H9 (cell line): ENCODE measurements at regions not wholly inside any gene's neighbourhood (a gene's known extent, or its start where the extent isn't known, plus 50 kb on each side); places are given as distances from the start of the nearest gene placed in this dataset.

Source experiments
- DNase-seq: peaks from one replicate; pipeline ENCODE4 v3.0.0-alpha.2; 2017
- H2AFZ ChIP-seq: one replicate; pipeline ENCODE4 v1.6.1; 2013; ENCODE audit warnings: mild to moderate bottlenecking, low read length, control low read depth, moderate library complexity
- H2AK5ac ChIP-seq: 2 replicates; pipeline ENCODE4 v1.6.1; 2013; ENCODE audit warnings: low read length, control low read depth, mixed read lengths; ENCODE audit not compliant: insufficient read length
- H2BK120ac ChIP-seq: one replicate; pipeline ENCODE4 v1.6.1; 2013; ENCODE audit warnings: low read depth, mild to moderate bottlenecking, low read length, control low read depth, inconsistent platforms; ENCODE audit not compliant: poor library complexity, severe bottlenecking
- H2BK12ac ChIP-seq: 2 replicates; pipeline ENCODE4 v1.6.1; 2013; ENCODE audit warnings: low read length, control low read depth, mixed read lengths, low read depth; ENCODE audit not compliant: insufficient read length
- H2BK15ac ChIP-seq: 2 replicates; pipeline ENCODE4 v1.6.1; 2013; ENCODE audit warnings: low read depth, low read length, control low read depth
- H2BK20ac ChIP-seq: one replicate; pipeline ENCODE4 v1.6.1; 2013; ENCODE audit warnings: low read depth, mild to moderate bottlenecking, low read length, control low read depth, inconsistent platforms; ENCODE audit not compliant: poor library complexity, severe bottlenecking
- H2BK5ac ChIP-seq: 2 replicates; pipeline ENCODE4 v1.6.1; 2013; ENCODE audit warnings: low read length, control low read depth, mixed read lengths; ENCODE audit not compliant: insufficient read length
- H3K14ac ChIP-seq: 2 replicates; pipeline ENCODE4 v1.6.1; 2013; ENCODE audit warnings: low read length, control low read depth; ENCODE audit not compliant: insufficient read depth
- H3K18ac ChIP-seq: 2 replicates; pipeline ENCODE4 v1.6.1; 2013; ENCODE audit warnings: low read depth, mild to moderate bottlenecking, mixed read lengths, low read length, control low read depth; ENCODE audit not compliant: insufficient read length
- H3K23ac ChIP-seq: 2 replicates; pipeline ENCODE4 v1.6.1; 2013; ENCODE audit warnings: low read length, control low read depth, mixed read lengths, low read depth; ENCODE audit not compliant: insufficient read length
- H3K23me2 ChIP-seq: 2 replicates; pipeline ENCODE4 v1.6.1; 2013; ENCODE audit warnings: low read depth, mild to moderate bottlenecking, mixed read lengths, low read length, control low read depth; ENCODE audit not compliant: insufficient read length, poor library complexity, severe bottlenecking
- H3K27ac ChIP-seq: 2 replicates; pipeline ENCODE4 v1.5.1; 2013; ENCODE audit warnings: low read length, control low read depth, mixed read lengths, low read depth; ENCODE audit not compliant: insufficient read length
- H3K27me3 ChIP-seq: 2 replicates; pipeline ENCODE4 v1.6.1; 2013; ENCODE audit warnings: low read length, control low read depth, inconsistent platforms; ENCODE audit not compliant: insufficient read depth
- H3K4ac ChIP-seq: 2 replicates; pipeline ENCODE4 v1.6.1; 2013; ENCODE audit warnings: low read depth, mild to moderate bottlenecking, control low read depth, inconsistent platforms, low read length, moderate library complexity
- H3K4me1 ChIP-seq: 2 replicates; pipeline ENCODE4 v1.6.1; 2013; ENCODE audit warnings: low read length, control low read depth, inconsistent platforms; ENCODE audit not compliant: insufficient read depth
- H3K4me2 ChIP-seq: 2 replicates; pipeline ENCODE4 v1.6.1; 2013; ENCODE audit warnings: low read length, control low read depth, mixed read lengths; ENCODE audit not compliant: insufficient read length, insufficient read depth
- H3K56ac ChIP-seq: 2 replicates; pipeline ENCODE4 v1.6.1; 2013; ENCODE audit warnings: low read depth, mild to moderate bottlenecking, mixed read lengths, low read length, control low read depth; ENCODE audit not compliant: insufficient read length
- H3K79me1 ChIP-seq: 2 replicates; pipeline ENCODE4 v1.6.1; 2013; ENCODE audit warnings: low read depth, mild to moderate bottlenecking, moderate library complexity, low read length, control low read depth, inconsistent platforms; ENCODE audit not compliant: insufficient read depth, poor library complexity, severe bottlenecking
- H3K79me2 ChIP-seq: 2 replicates; pipeline ENCODE4 v1.6.1; 2013; ENCODE audit warnings: low read length, control low read depth, inconsistent platforms; ENCODE audit not compliant: insufficient read depth
- H3K9ac ChIP-seq: 2 replicates; pipeline ENCODE4 v1.6.1; 2013; ENCODE audit warnings: low read length, control low read depth, mixed read lengths; ENCODE audit not compliant: insufficient read length; ENCODE audit errors: extremely low read depth
- H3K9me3 ChIP-seq: one replicate; pipeline ENCODE4 v1.6.1; 2013; ENCODE audit warnings: low read depth, low read length, inconsistent platforms; ENCODE audit not compliant: control insufficient read depth
- H3T11ph ChIP-seq: one replicate; pipeline ENCODE4 v1.6.1; 2013; ENCODE audit warnings: mild to moderate bottlenecking, low read length, control low read depth, inconsistent platforms
- H4K20me1 ChIP-seq: one replicate; pipeline ENCODE4 v1.6.1; 2013; ENCODE audit not compliant: control insufficient read depth, insufficient read length, insufficient read depth
- H4K5ac ChIP-seq: 2 replicates; pipeline ENCODE4 v1.6.1; 2013; ENCODE audit warnings: low read depth, mild to moderate bottlenecking, mixed read lengths, low read length, control low read depth; ENCODE audit not compliant: insufficient read length
- H4K8ac ChIP-seq: replicated peaks from 2 replicates; pipeline ENCODE4 v1.6.1; 2013; ENCODE audit warnings: low read length, control low read depth, mixed read lengths, low read depth; ENCODE audit not compliant: insufficient read length
- H4K91ac ChIP-seq: 2 replicates; pipeline ENCODE4 v1.6.1; 2013; ENCODE audit warnings: low read depth, mild to moderate bottlenecking, moderate library complexity, mixed read lengths, low read length, control low read depth; ENCODE audit not compliant: insufficient read length
- H3K27ac Mint-ChIP-seq, 3 experiments: 2 replicates in 2 of 3; 3 replicates in 1 of 3; pipeline ENCODE4 v1.8.0; 2020 to 2021; ENCODE audit warnings: mixed read lengths in 3 of 3, mild to moderate bottlenecking in 1 of 3, moderate library complexity in 1 of 3
- H3K27me3 Mint-ChIP-seq: 2 replicates; pipeline ENCODE4 v1.8.0; 2021; ENCODE audit warnings: low read depth, mild to moderate bottlenecking, moderate library complexity, mixed read lengths
- H3K36me3 Mint-ChIP-seq, 3 experiments: 2 replicates in 2 of 3; 3 replicates in 1 of 3; pipeline ENCODE4 v1.8.0; 2020 to 2021; ENCODE audit warnings: low read depth in 3 of 3, mixed read lengths in 3 of 3; ENCODE audit not compliant: insufficient read depth in 1 of 3
- H3K4me1 Mint-ChIP-seq, 2 experiments: 2 replicates each; pipeline ENCODE4 v1.8.0; 2020; ENCODE audit warnings: mixed read lengths in 2 of 2
- H3K4me3 Mint-ChIP-seq, 2 experiments: 2 replicates in 1 of 2; 3 replicates in 1 of 2; pipeline ENCODE4 v1.8.0; 2020 to 2021; ENCODE audit warnings: mild to moderate bottlenecking in 2 of 2, mixed read lengths in 2 of 2, moderate library complexity in 1 of 2
- H3K9me3 Mint-ChIP-seq, 2 experiments: 2 replicates in 1 of 2; 3 replicates in 1 of 2; pipeline ENCODE4 v1.8.0; 2020; ENCODE audit warnings: mild to moderate bottlenecking in 2 of 2, mixed read lengths in 2 of 2, moderate library complexity in 1 of 2
- CTCF ChIP-seq: fragments of 200-600 bp; sonication (generic); conservative IDR thresholded peaks from 3 replicates; pipeline ENCODE4 v1.8.0; 2021; ENCODE audit warnings: antibody characterized with exemption, mild to moderate bottlenecking
- WGBS: extraction: QIAGEN DNeasy Blood & Tissue Kit; methylation state at CpG from one replicate; pipeline ENCODE4 v1.1.7; 2013; ENCODE audit warnings: missing lambda C conversion rate, low lambda C conversion rate, mixed read lengths; ENCODE audit not compliant: insufficient read length; ENCODE audit errors: extremely low coverage; 5-methylcytosine and 5-hydroxymethylcytosine counted together

GRCh38 chr2:217462121-217462520 is 540.7 kb downstream of the TNS1 start:
- no peak overlapping the region for H3K56ac ChIP-seq
- no peaks in the 10 kb centered on the region for H3K36me3 Mint-ChIP-seq
- no peaks in the 10 kb centered on the region for H3K79me1 ChIP-seq
- H3K9ac ChIP-seq: no peak overlapping the region
- H2BK12ac ChIP-seq: no peak overlapping the region
- no peak overlapping the region for H3T11ph ChIP-seq
- H4K20me1 ChIP-seq: no peaks in the 10 kb centered on the region
- no peak overlapping the region for H3K18ac ChIP-seq
- H3K14ac ChIP-seq: no peak overlapping the region
- TF ChIP-seq CTCF: no peak
- no peaks in the 10 kb centered on the region for H3K23me2 ChIP-seq
- H3K9me3 Mint-ChIP-seq: no peaks in the 10 kb centered on the region
- no peaks in the 10 kb centered on the region for H3K9me3 ChIP-seq
- WGBS: no CpG with 5 or more reads among the region's 2 CpGs
- H3K27me3 Mint-ChIP-seq: peaks cover 2% of the 10 kb centered on the region; the same call in 1 of the 2 replicates
- no peaks in the 10 kb centered on the region for H3K79me2 ChIP-seq
- H3K4me1 ChIP-seq: no peaks in the 10 kb centered on the region
- no peak overlapping the region for H2BK15ac ChIP-seq
- no peak overlapping the region for H2BK120ac ChIP-seq
- H4K8ac ChIP-seq: no peak overlapping the region
- no peaks in the 10 kb centered on the region for H3K4me1 Mint-ChIP-seq
- H3K4ac ChIP-seq: no peak overlapping the region
- no peaks in the 10 kb centered on the region; the same call in 1 of the 2 replicates for H3K27me3 ChIP-seq
- H3K27ac ChIP-seq: no peak overlapping the region
- H3K4me2 ChIP-seq: no peak overlapping the region
- H4K91ac ChIP-seq: no peak overlapping the region
- H2AK5ac ChIP-seq: no peak overlapping the region
- H2AFZ ChIP-seq: no peak overlapping the region
- no peak overlapping the region for H2BK5ac ChIP-seq
- H3K27ac Mint-ChIP-seq: no peak overlapping the region
- H3K4me3 Mint-ChIP-seq: no peak overlapping the region
- no peak overlapping the region for H3K23ac ChIP-seq
- no peak overlapping the region for H2BK20ac ChIP-seq
- DNase-seq: no peak
- no peak overlapping the region for H4K5ac ChIP-seq
